HG03565 (cell line): ENCODE measurements at regions not wholly inside any gene's neighbourhood (a gene's known extent, or its start where the extent isn't known, plus 50 kb on each side); places are given as distances from the start of the nearest gene placed in this dataset.
"Not testable (repeated sequence)": the region's sequence is repeated elsewhere in the genome, so short reads cannot be mapped to it uniquely, and the experiment has no call there.

Source experiments
- ATAC-seq: cut with Tn5 transposase; IDR thresholded peaks from one replicate; pipeline ENCODE4 v1.9.1; 2021; ENCODE audit warnings: mild to moderate bottlenecking, moderate library complexity; ENCODE audit not compliant: unreplicated experiment

- no peak for ATAC-seq
Measured at GRCh38 chr6:3920321-3920720, 71.1 kb downstream of the FAM50B start.

- no peak for ATAC-seq
Measured at GRCh38 chr6:3921663-3922062, 72.5 kb downstream of the FAM50B start.

GRCh38 chr6:3922619-3923018 lies 73.4 kb downstream of the FAM50B start:
- ATAC-seq, result not testable (repeated sequence)

GRCh38 chr6:3925223-3926149 lies 76.3 kb downstream of the FAM50B start:
- not testable (repeated sequence) for ATAC-seq

- no peak for ATAC-seq
Measured at GRCh38 chr6:3926150-3926482, 76.9 kb downstream of the FAM50B start.

GRCh38 chr6:3928111-3928510 lies 78.9 kb downstream of the FAM50B start:
- no peak for ATAC-seq

GRCh38 chr6:3929281-3929798 lies 80.2 kb downstream of the FAM50B start:
- no peak for ATAC-seq

- no peak for ATAC-seq
Measured at GRCh38 chr6:3937438-3937837, 88.3 kb downstream of the FAM50B start.

GRCh38 chr6:3938715-3939367 lies 89.7 kb downstream of the FAM50B start:
- ATAC-seq, result no peak

- ATAC-seq, result no peak
Measured at GRCh38 chr6:3939368-3939958, 90.3 kb downstream of the FAM50B start.

GRCh38 chr6:3939964-3940363 lies 90.8 kb downstream of the FAM50B start:
- ATAC-seq, result no peak

GRCh38 chr6:3940703-3941102 lies 91.5 kb downstream of the FAM50B start:
- no peak for ATAC-seq

- ATAC-seq, result no peak
Measured at GRCh38 chr6:3943331-3943765, 94.2 kb downstream of the FAM50B start.

GRCh38 chr6:3944246-3944645 lies 95.1 kb downstream of the FAM50B start:
- ATAC-seq, result no peak

- ATAC-seq, result no peak
Measured at GRCh38 chr6:3946778-3947177, 97.6 kb downstream of the FAM50B start.

GRCh38 chr6:3948866-3949265 lies 99.7 kb downstream of the FAM50B start:
- no peak for ATAC-seq

- no peak for ATAC-seq
Measured at GRCh38 chr6:3949521-3949920, 100.3 kb downstream of the FAM50B start.

GRCh38 chr6:3956054-3956453 lies 106.9 kb downstream of the FAM50B start:
- ATAC-seq, result no peak

- no peak for ATAC-seq
Measured at GRCh38 chr6:3957321-3957720, 108.1 kb downstream of the FAM50B start.

GRCh38 chr6:3958255-3958654 lies 109.1 kb downstream of the FAM50B start:
- ATAC-seq, result no peak

- ATAC-seq, result no peak
Measured at GRCh38 chr6:3959385-3959784, 110.2 kb downstream of the FAM50B start.
